Astrocyte of the cerebellum (primary cell): ENCODE measurements at regions not wholly inside any gene's neighbourhood (a gene's known extent, or its start where the extent isn't known, plus 50 kb on each side); places are given as distances from the start of the nearest gene placed in this dataset.

Source experiments
- DNase-seq: peaks from one replicate; pipeline ENCODE4 v3.0.0-alpha.2; 2011; ENCODE audit warnings: low read depth
- H3K4me3 ChIP-seq: 2 replicates; pipeline ENCODE4 v1.5.1; 2011; ENCODE audit warnings: mild to moderate bottlenecking, low read depth, low read length, moderate library complexity
- CTCF ChIP-seq: IDR thresholded peaks from 2 replicates; pipeline ENCODE4 v1.5.1; 2012; ENCODE audit warnings: low read length, low read depth, moderate library complexity, mild to moderate bottlenecking; ENCODE audit errors: missing control alignments
- in situ Hi-C: cut with HindIII; loops from 2 replicates; pipeline ENCODE4 v1.10.0; 2017; ENCODE audit warnings: low sequenced_read_pairs

GRCh38 chr2:167697948-167698347 is 549.4 kb downstream of the STK39 start:
- no peak overlapping the region for H3K4me3 ChIP-seq
- no peak for TF ChIP-seq CTCF
- peak; percentile 59 for DNase-seq
- in situ Hi-C loops: no loop called here

DNA sequence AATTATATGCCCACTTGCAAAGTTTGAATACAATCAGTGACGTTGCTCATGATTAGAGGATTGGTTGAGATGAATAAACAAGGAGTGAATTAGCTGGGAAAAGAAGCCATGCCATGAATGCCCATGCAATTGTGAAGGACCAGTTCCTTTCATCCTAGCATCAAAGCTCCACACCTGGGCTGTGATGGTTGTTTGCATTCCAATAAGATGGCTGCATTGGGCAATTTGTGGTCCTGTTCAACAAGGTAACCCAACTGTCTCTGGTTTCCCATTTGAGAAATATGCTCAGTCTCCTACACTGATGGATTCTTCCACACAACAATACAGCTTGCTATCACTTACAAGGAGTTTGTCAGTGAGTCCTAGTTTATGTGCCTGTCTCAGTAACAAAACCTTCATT is 550.2 kb downstream of the STK39 start:
- no peak for DNase-seq
- no peak for TF ChIP-seq CTCF
- H3K4me3 ChIP-seq: no peak overlapping the region
- in situ Hi-C loops: no loop called here

GRCh38 chr2:167692936-167693335 is 554.5 kb downstream of the STK39 start:
- in situ Hi-C loops: no loop called here
- TF ChIP-seq CTCF: no peak
- no peak overlapping the region for H3K4me3 ChIP-seq
- DNase-seq: no peak

- no peak for TF ChIP-seq CTCF
- no peak for DNase-seq
- in situ Hi-C loops: no loop called here
Observed at GRCh38 chr2:167692191-167692590, 555.2 kb downstream of the STK39 start.

DNA sequence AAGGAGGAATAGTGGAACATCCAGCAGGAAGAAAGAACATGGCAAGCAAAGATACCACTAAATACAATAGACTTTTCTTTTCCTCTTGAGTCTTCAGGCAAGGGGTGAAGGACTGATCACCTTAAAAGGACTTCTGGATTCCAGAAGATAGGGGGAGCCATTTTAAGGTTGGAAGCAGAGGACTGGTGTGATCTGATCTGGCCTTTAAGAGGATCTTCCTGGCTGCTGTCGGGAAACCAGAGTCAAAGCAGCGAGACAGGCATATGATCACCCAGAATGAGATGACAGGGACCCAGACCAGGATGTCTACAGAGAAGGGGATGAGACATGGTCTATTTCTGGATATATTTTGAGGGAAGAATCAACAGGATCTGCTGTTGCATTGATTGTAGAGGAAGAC is 558.0 kb downstream of the STK39 start:
- no peak for DNase-seq
- in situ Hi-C loops: no loop called here
- no peak for TF ChIP-seq CTCF
- no peak overlapping the region for H3K4me3 ChIP-seq

More at GRCh38 chr2:167692191-167692590, 555.2 kb downstream of the STK39 start:
- no peak overlapping the region for H3K4me3 ChIP-seq

GRCh38 chr2:167686691-167687090 is 560.7 kb downstream of the STK39 start:
- DNase-seq: no peak
- no peak for TF ChIP-seq CTCF
- in situ Hi-C loops: no loop called here

More at GRCh38 chr2:167686691-167687090, 560.7 kb downstream of the STK39 start:
- no peak overlapping the region for H3K4me3 ChIP-seq
